ENCODE measurements at regions not wholly inside any gene's neighbourhood (a gene's known extent, or its start where the extent isn't known, plus 50 kb on each side); places are given as distances from the start of the nearest gene placed in this dataset.

GRCh38 chr5:61755726-61756222 is 423.7 kb downstream of the ZSWIM6 start:
- Histone ChIP-seq H3K79me1 (ENCODE audit: low read depth, low read length) (no peaks in the 10 kb centered on the region), H3K4me1 (replicated peaks in 1 of 4; ENCODE audit: control insufficient read depth in 3 of 4, insufficient read depth in 4 of 4, low read length in 3 of 4) (no peaks in the 10 kb centered on the region; a peak in 1 of 7 replicates), H3K79me2 (ENCODE audit: control insufficient read depth in 1 of 2, insufficient read depth in 2 of 2, low read length in 2 of 2) (no peaks in the 10 kb centered on the region), H4K8ac (ENCODE audit: extremely low read depth, insufficient read depth, low read length) (no peak overlapping the region), H2BK15ac (ENCODE audit: low read length) (no peak overlapping the region), H3K27me3 (replicated peaks in 1 of 4; ENCODE audit: control insufficient read depth in 3 of 4, extremely low read depth in 1 of 4, insufficient read depth in 3 of 4, low read length in 3 of 4) (no peaks in the 10 kb centered on the region), H2BK12ac (ENCODE audit: low read depth, low read length) (no peak overlapping the region), H2BK20ac (ENCODE audit: low read length) (no peak overlapping the region), H3K4me2 (ENCODE audit: insufficient read depth in 1 of 2, low read depth in 2 of 2, low read length in 2 of 2) (no peak overlapping the region), H3K23ac (ENCODE audit: insufficient read length) (no peak overlapping the region), H3K9ac (replicated peaks in 1 of 4; ENCODE audit: extremely low read depth in 1 of 4, low read depth in 3 of 4, low read length in 3 of 4) (no peak overlapping the region), H3K18ac (ENCODE audit: extremely low read depth, low read length) (no peak overlapping the region), H4K91ac (replicated peaks; ENCODE audit: insufficient read length, low read length) (no peak overlapping the region), H3K23me2 (ENCODE audit: low read depth, low read length) (no peaks in the 10 kb centered on the region), H2BK120ac (replicated peaks; ENCODE audit: low read depth, low read length) (no peak overlapping the region), H3K36me3 (ENCODE audit: control insufficient read depth in 2 of 4, insufficient read depth in 4 of 4, low read length in 3 of 4) (no peaks in the 10 kb centered on the region), H2AFZ (ENCODE audit: low read length) (no peak overlapping the region), H3K56ac (replicated peaks; ENCODE audit: insufficient read length, low read depth, low read length) (no peak overlapping the region), H4K5ac (ENCODE audit: insufficient read length, low read depth, low read length) (no peak overlapping the region), H3K4me3 (ENCODE audit: extremely low read depth in 1 of 4, insufficient read depth in 2 of 4, low read depth in 3 of 4, low read length in 4 of 4) (no peak overlapping the region), H2BK5ac (ENCODE audit: low read depth, low read length) (no peak overlapping the region), H3K14ac (ENCODE audit: insufficient read length) (no peak overlapping the region), H3K4ac (replicated peaks; ENCODE audit: insufficient read length, low read depth, low read length) (no peak overlapping the region), H3K27ac (ENCODE audit: low read depth, low read length) (no peak overlapping the region), H2AK5ac (ENCODE audit: low read depth, low read length) (no peak overlapping the region), H4K20me1 (replicated peaks in 1 of 2; ENCODE audit: control insufficient read depth in 1 of 2, insufficient read depth in 2 of 2, low read length in 2 of 2) (no peaks in the 10 kb centered on the region), H3K9me3 (ENCODE audit: insufficient read depth in 2 of 2, low read depth in 1 of 2, low read length in 1 of 2) (no peaks in the 10 kb centered on the region)
- ChIA-PET CTCF (ENCODE audit: partially characterized antibody) (interaction anchor here (7.9 kb wide), 1 partner anchor 12 kb away, joined by 80 read pairs; no protein-coding TSS in a partner anchor), POLR2A (ENCODE audit: partially characterized antibody) (no interaction called here)
- 81% methylated on average over 4 of the region's 4 CpGs; no CpG with 5 or more reads in 1 of the 2 experiments for WGBS, 2 experiments (ENCODE audit: extremely low coverage in 1 of 2, insufficient coverage in 1 of 2, insufficient read length in 1 of 2, insufficient replicate concordance in 2 of 2, low coverage in 1 of 2, low lambda C conversion rate in 2 of 2, missing lambda C conversion rate in 1 of 2)
- FAIRE-seq (no peak), DNase-seq (ENCODE audit: low read depth in 1 of 2, low spot score in 2 of 2) (no peak)
- TF ChIP-seq RNF2 (IDR thresholded peaks at IDR 0.05; ENCODE audit: borderline replicate concordance, low read depth, low read length, missing control alignments, poor library complexity, severe bottlenecking) (no peak), HDAC6 (IDR thresholded peaks at IDR 0.05; ENCODE audit: low read depth, low read length) (no peak), POU5F1 (IDR thresholded peaks at IDR 0.05; ENCODE audit: low read depth, low read length) (no peak)
